RWPE2 (cell line): ENCODE measurements at regions not wholly inside any gene's neighbourhood (a gene's known extent, or its start where the extent isn't known, plus 50 kb on each side); places are given as distances from the start of the nearest gene placed in this dataset.

ENCODE experiments used
- ATAC-seq: fragments of 200-7000 bp; cut with Tn5 transposase; 3 replicates; pipeline ENCODE4 v1.9.1; 2021; ENCODE audit warnings: low read depth
- DNase-seq: peaks from one replicate; pipeline ENCODE4 v3.0.0-alpha.2; 2020; ENCODE audit warnings: low spot score
- H3K27ac ChIP-seq: fragments of 450-650 bp; 2 replicates; pipeline ENCODE4 v1.5.1; 2017; ENCODE audit warnings: mild to moderate bottlenecking; ENCODE audit not compliant: poor library complexity, severe bottlenecking
- H3K27me3 ChIP-seq: fragments of 250-450 bp; sonication (Bioruptor Pico); 2 replicates; pipeline ENCODE4 v1.5.1; 2021; ENCODE audit warnings: mild to moderate bottlenecking, moderate library complexity; ENCODE audit not compliant: insufficient read depth, poor library complexity, severe bottlenecking
- H3K36me3 ChIP-seq: fragments of 250-450 bp; sonication (Bioruptor Pico); 2 replicates; pipeline ENCODE4 v1.5.1; 2020; ENCODE audit warnings: low read depth, mild to moderate bottlenecking, moderate library complexity
- H3K4me1 ChIP-seq: fragments of 250-450 bp; sonication (Bioruptor Pico); 2 replicates; pipeline ENCODE4 v1.5.1; 2021; ENCODE audit warnings: mild to moderate bottlenecking, moderate library complexity; ENCODE audit not compliant: insufficient read depth, poor library complexity, severe bottlenecking
- H3K4me3 ChIP-seq: fragments of 250-450 bp; sonication (Bioruptor Pico); 2 replicates; pipeline ENCODE4 v1.5.1; 2021; ENCODE audit warnings: mild to moderate bottlenecking, moderate library complexity; ENCODE audit not compliant: severe bottlenecking
- H3K9me3 ChIP-seq: fragments of 250-450 bp; sonication (Bioruptor Pico); 2 replicates; pipeline ENCODE4 v1.5.1; 2021; ENCODE audit warnings: mild to moderate bottlenecking, moderate library complexity; ENCODE audit not compliant: severe bottlenecking
- TF ChIP-seq, protein P1 (sequence below): fragments of 450-650 bp; IDR thresholded peaks from one replicate; pipeline ENCODE4 v1.5.1; 2017; ENCODE audit warnings: mild to moderate bottlenecking, moderate library complexity; ENCODE audit not compliant: poor library complexity, severe bottlenecking

DNA sequence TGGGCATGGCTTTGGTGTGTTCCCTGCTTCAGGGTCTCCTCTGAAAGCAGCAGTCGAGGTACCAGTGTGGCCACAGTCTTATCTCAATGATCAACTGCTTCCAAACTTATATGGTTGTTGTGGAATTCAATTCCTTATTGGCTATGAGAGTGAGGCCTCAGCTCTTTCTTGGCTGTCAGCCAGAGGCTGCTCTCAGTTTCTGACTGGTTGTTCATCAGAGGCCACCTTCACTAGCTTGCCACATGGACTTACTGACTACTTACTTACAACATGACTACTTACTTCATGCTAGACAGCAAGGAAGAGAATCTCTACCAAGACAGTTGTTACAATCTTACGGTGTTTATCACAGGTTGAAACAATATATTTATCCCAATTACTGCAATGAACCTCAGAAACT, 789.2 kb downstream of the DIPK2A start:
- Histone ChIP-seq H3K27ac (no peak overlapping the region), H3K4me3 (no peak overlapping the region), H3K27me3 (no peaks in the 10 kb centered on the region), H3K9me3 (no peaks in the 10 kb centered on the region), H3K36me3 (no peaks in the 10 kb centered on the region), H3K4me1 (no peaks in the 10 kb centered on the region)
- DNase-seq (no peak), ATAC-seq (no peak)
- TF ChIP-seq, protein P1, sequence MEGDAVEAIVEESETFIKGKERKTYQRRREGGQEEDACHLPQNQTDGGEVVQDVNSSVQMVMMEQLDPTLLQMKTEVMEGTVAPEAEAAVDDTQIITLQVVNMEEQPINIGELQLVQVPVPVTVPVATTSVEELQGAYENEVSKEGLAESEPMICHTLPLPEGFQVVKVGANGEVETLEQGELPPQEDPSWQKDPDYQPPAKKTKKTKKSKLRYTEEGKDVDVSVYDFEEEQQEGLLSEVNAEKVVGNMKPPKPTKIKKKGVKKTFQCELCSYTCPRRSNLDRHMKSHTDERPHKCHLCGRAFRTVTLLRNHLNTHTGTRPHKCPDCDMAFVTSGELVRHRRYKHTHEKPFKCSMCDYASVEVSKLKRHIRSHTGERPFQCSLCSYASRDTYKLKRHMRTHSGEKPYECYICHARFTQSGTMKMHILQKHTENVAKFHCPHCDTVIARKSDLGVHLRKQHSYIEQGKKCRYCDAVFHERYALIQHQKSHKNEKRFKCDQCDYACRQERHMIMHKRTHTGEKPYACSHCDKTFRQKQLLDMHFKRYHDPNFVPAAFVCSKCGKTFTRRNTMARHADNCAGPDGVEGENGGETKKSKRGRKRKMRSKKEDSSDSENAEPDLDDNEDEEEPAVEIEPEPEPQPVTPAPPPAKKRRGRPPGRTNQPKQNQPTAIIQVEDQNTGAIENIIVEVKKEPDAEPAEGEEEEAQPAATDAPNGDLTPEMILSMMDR = no peak

DNA sequence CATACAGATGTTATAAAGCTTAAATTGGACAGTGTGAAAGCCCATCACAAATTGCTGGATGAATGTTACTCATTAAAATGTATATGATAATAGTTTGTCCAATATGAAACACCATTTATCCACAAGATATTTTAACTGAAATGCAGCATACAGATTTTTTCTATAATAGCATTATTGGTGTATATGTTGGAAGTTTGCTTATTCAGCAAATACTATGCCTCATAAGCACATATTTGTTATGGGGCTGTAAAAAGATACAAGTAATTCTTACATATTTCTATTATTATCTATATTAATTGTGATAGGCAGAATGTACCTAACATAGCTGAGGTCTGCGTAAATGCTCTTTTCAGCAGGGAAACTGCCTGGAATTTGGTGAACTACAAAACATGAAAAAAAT, 790.5 kb downstream of the DIPK2A start:
- Histone ChIP-seq H3K9me3 (no peaks in the 10 kb centered on the region), H3K36me3 (no peaks in the 10 kb centered on the region), H3K4me1 (no peaks in the 10 kb centered on the region), H3K27ac (no peak overlapping the region), H3K27me3 (no peaks in the 10 kb centered on the region), H3K4me3 (no peak overlapping the region)
- TF ChIP-seq, protein P1 = no peak
- DNase-seq (no peak), ATAC-seq (no peak)

DNA sequence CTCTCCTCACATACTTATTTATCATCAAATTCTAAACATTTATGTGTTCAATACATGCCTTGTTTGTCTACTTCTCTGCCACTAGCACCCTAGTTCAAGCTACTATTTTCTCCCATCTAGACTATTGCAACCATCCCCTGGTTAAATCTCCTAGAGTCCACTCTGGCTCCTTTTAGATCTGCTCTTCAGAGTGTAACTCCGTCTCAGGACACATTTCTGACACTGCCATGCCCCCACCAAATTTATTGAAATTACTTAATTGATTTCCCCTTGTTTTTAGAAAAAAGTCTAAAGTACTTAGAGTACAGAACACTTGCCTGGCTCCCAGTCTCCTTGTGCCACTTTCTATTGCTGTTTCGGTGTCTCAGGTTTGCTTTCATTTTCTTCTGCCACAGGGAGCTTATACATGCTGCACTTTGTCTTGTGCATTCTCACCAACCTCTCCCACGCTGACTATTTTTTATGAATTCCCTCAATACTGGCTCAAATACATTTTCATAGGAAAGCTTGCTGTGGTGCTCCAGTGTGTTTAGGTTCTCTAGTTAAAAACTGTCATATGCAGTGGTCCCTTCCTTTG, 792.3 kb downstream of the DIPK2A start:
- H3K4me1 ChIP-seq = no peaks in the 10 kb centered on the region
- ATAC-seq (no peak), DNase-seq (no peak)
- no peak overlapping the region for H3K4me3 ChIP-seq
- no peak overlapping the region for H3K27ac ChIP-seq
- no peaks in the 10 kb centered on the region for H3K9me3 ChIP-seq
- H3K27me3 ChIP-seq = no peaks in the 10 kb centered on the region
- no peaks in the 10 kb centered on the region for H3K36me3 ChIP-seq
- TF ChIP-seq, protein P1 = no peak

DNA sequence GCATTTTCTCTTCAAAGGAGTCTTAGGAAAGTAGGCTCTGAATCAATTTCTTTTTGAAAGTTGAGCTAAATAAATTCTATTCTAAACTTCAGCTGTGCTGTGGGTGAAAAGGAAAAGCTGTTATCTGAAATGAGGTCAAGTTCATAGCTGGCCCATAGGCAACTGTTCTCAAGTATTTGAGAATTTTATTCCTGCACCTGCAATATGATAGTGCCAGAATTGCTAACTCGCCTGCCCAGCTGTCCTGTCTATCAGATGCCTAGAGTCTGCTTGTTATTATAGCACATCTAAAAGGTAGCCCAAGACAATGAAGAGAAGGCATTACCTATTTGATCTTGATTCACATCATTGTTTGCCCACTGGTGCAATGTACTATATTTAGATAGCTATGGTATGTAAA, 798.7 kb downstream of the DIPK2A start:
- no peak for DNase-seq
- Histone ChIP-seq H3K36me3 (no peaks in the 10 kb centered on the region), H3K4me3 (no peak overlapping the region), H3K27ac (no peak overlapping the region), H3K4me1 (no peaks in the 10 kb centered on the region), H3K9me3 (no peaks in the 10 kb centered on the region), H3K27me3 (no peaks in the 10 kb centered on the region)
- TF ChIP-seq, protein P1 = no peak
- no peak for ATAC-seq

DNA sequence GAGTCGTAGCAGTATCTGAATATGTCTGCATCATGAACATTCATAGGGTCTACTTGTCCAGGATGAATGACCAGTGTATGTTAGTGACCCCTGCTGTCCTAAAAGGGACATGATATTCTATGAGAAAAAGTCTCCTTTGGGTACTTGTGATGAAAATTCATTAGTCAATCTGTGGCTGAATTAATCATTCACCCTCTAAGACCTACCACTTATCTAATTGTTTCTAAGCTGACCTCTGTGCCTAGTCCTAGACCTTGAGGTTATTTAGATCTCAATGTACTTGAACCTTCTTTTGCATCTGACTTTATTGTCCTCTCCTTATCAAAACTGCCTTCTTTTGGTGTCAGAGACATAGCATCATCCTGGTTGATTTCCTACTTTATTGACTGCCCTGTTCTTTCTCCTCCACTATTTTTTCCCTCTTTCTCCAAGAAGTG, 799.3 kb downstream of the DIPK2A start:
- Histone ChIP-seq H3K36me3 (no peaks in the 10 kb centered on the region), H3K27ac (no peak overlapping the region), H3K4me3 (no peak overlapping the region), H3K27me3 (no peaks in the 10 kb centered on the region), H3K9me3 (no peaks in the 10 kb centered on the region), H3K4me1 (no peaks in the 10 kb centered on the region)
- peak; percentile 46; the same call in 2 of the 3 replicates for ATAC-seq
- TF ChIP-seq, protein P1 = peak; percentile 36
- no peak for DNase-seq
